OCI-LY3 (cell line): ENCODE measurements at regions not wholly inside any gene's neighbourhood (a gene's known extent, or its start where the extent isn't known, plus 50 kb on each side); places are given as distances from the start of the nearest gene placed in this dataset.

Source experiments
- EZH2phosphoT487 ChIP-seq: fragments of 200-600 bp; shearing (Covaris generic); IDR thresholded peaks from 2 replicates; pipeline ENCODE4 v1.6.1; 2018; ENCODE audit warnings: antibody characterized with exemption, mixed run types, low read depth
- TF ChIP-seq, protein P1 (sequence below): fragments of 200-600, 300-600 bp; sonication (generic); IDR thresholded peaks from 2 replicates; pipeline ENCODE4 v1.5.1; 2014; ENCODE audit warnings: antibody characterized with exemption, low read length, low read depth

DNA sequence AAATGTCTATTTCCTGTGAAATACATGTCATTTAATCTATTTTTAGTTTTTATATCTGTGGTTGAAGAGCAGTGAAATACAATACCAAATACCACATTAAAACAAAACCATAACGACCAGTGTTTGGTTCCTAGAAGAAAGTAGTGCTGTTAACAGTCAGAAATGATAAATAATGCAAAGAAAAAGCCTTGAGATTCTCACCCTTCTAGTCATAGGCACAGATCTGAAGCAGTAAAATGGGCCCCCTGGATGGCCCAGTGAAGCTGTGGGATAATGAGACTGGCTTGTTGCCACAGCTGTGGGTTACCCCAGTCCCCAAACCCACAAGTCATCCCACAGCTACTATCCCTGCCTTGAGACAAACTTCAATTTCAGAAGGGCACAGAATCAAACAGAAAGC lies 137.3 kb upstream of the RPL34 start:
- TF ChIP-seq, protein P1, sequence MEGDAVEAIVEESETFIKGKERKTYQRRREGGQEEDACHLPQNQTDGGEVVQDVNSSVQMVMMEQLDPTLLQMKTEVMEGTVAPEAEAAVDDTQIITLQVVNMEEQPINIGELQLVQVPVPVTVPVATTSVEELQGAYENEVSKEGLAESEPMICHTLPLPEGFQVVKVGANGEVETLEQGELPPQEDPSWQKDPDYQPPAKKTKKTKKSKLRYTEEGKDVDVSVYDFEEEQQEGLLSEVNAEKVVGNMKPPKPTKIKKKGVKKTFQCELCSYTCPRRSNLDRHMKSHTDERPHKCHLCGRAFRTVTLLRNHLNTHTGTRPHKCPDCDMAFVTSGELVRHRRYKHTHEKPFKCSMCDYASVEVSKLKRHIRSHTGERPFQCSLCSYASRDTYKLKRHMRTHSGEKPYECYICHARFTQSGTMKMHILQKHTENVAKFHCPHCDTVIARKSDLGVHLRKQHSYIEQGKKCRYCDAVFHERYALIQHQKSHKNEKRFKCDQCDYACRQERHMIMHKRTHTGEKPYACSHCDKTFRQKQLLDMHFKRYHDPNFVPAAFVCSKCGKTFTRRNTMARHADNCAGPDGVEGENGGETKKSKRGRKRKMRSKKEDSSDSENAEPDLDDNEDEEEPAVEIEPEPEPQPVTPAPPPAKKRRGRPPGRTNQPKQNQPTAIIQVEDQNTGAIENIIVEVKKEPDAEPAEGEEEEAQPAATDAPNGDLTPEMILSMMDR: no peak
- no peak for TF ChIP-seq EZH2phosphoT487
